ENCODE measurements at regions not wholly inside any gene's neighbourhood (a gene's known extent, or its start where the extent isn't known, plus 50 kb on each side); places are given as distances from the start of the nearest gene placed in this dataset.
A peak's percentile ranks its signal among the peaks of the same experiment; 100 is the strongest.
"Not testable (repeated sequence)": the region's sequence is repeated elsewhere in the genome, so short reads cannot be mapped to it uniquely, and the experiment has no call there.

- no peak for DNase-seq (ENCODE audit: insufficient read length, low spot score)
- FAIRE-seq = no peak
These were observed 51.6 kb upstream of the LYRM9 start for GRCh38 chr17:27944546-27945332.

GRCh38 chr17:27945333-27945616, 52.1 kb upstream of the LYRM9 start:
- no peak for FAIRE-seq
- no peak for DNase-seq (ENCODE audit: insufficient read length, low spot score)

GRCh38 chr17:27945953-27946352, 52.8 kb upstream of the LYRM9 start:
- FAIRE-seq = no peak
- DNase-seq (ENCODE audit: insufficient read length, low spot score) = no peak

GRCh38 chr17:27946513-27946912, 53.3 kb upstream of the LYRM9 start:
- FAIRE-seq (no peak), DNase-seq (ENCODE audit: insufficient read length, low spot score) (no peak)

GRCh38 chr17:27947005-27947406, 53.8 kb upstream of the LYRM9 start:
- FAIRE-seq (peak; percentile 59), DNase-seq (ENCODE audit: insufficient read length, low spot score) (no peak)

- FAIRE-seq = no peak
These were observed 56.1 kb upstream of the LYRM9 start for GRCh38 chr17:27949304-27949703.

GRCh38 chr17:27950225-27950624, 57.1 kb upstream of the LYRM9 start:
- DNase-seq (ENCODE audit: insufficient read length, low spot score); FAIRE-seq: not testable (repeated sequence)

More at GRCh38 chr17:27949304-27949703, 56.1 kb upstream of the LYRM9 start:
- no peak for DNase-seq (ENCODE audit: insufficient read length, low spot score)

GRCh38 chr17:27950995-27951394, 57.8 kb upstream of the LYRM9 start:
- no peak for FAIRE-seq
- no peak for DNase-seq (ENCODE audit: insufficient read length, low spot score)

GRCh38 chr17:27951872-27952271, 58.7 kb upstream of the LYRM9 start:
- FAIRE-seq (no peak), DNase-seq (ENCODE audit: insufficient read length, low spot score) (no peak)

GRCh38 chr17:27952366-27952765, 59.2 kb upstream of the LYRM9 start:
- FAIRE-seq = no peak

GRCh38 chr17:27954548-27955495, 61.7 kb upstream of the LYRM9 start:
- FAIRE-seq (no peak), DNase-seq (ENCODE audit: insufficient read length, low spot score) (no peak)

More at GRCh38 chr17:27952366-27952765, 59.2 kb upstream of the LYRM9 start:
- no peak for DNase-seq (ENCODE audit: insufficient read length, low spot score)

- DNase-seq (ENCODE audit: insufficient read length, low spot score) = peak; percentile 24
- FAIRE-seq = no peak
These were observed 63.7 kb upstream of the LYRM9 start for GRCh38 chr17:27956601-27957445.

- FAIRE-seq; DNase-seq (ENCODE audit: insufficient read length, low spot score): not testable (repeated sequence)
These were observed 64.3 kb upstream of the LYRM9 start for GRCh38 chr17:27957446-27957793.

- FAIRE-seq = no peak
- DNase-seq (ENCODE audit: insufficient read length, low spot score) = no peak
These were observed 65.7 kb upstream of the LYRM9 start for GRCh38 chr17:27958708-27959381.

- DNase-seq (ENCODE audit: insufficient read length, low spot score) (no peak), FAIRE-seq (no peak)
These were observed 66.2 kb upstream of the LYRM9 start for GRCh38 chr17:27959382-27959709.

- no peak for FAIRE-seq
- no peak for DNase-seq (ENCODE audit: insufficient read length, low spot score)
These were observed 67.2 kb upstream of the LYRM9 start for GRCh38 chr17:27960183-27960849.

- not testable (repeated sequence) for FAIRE-seq; DNase-seq (ENCODE audit: insufficient read length, low spot score)
These were observed 69.4 kb upstream of the LYRM9 start for GRCh38 chr17:27962581-27962980.

GRCh38 chr17:27965224-27965623, 72.1 kb upstream of the LYRM9 start:
- FAIRE-seq (no peak), DNase-seq (ENCODE audit: insufficient read length, low spot score) (no peak)

- no peak for FAIRE-seq
These were observed 74.2 kb upstream of the NLK start for GRCh38 chr17:27968206-27968732.

GRCh38 chr17:27970587-27970986, 71.9 kb upstream of the NLK start:
- no peak for FAIRE-seq
- DNase-seq (ENCODE audit: insufficient read length, low spot score) = no peak

More at GRCh38 chr17:27968206-27968732, 74.2 kb upstream of the NLK start:
- no peak for DNase-seq (ENCODE audit: insufficient read length, low spot score)
